ENCODE measurements at regions not wholly inside any gene's neighbourhood (a gene's known extent, or its start where the extent isn't known, plus 50 kb on each side); places are given as distances from the start of the nearest gene placed in this dataset.

GRCh38 chr10:117723343-117723742, 180.8 kb downstream of the EMX2 start:
- DNase-seq (no peak), ATAC-seq (ENCODE audit: low read depth) (no peak)
- POLR2A ChIA-PET: no interaction called here
- no peak overlapping the region for H3K27ac Mint-ChIP-seq
- peaks cover 4% of the 10 kb centered on the region for H3K27me3 Mint-ChIP-seq
- no peaks in the 10 kb centered on the region for H3K9me3 Mint-ChIP-seq
- no peaks in the 10 kb centered on the region for H3K36me3 Mint-ChIP-seq
- no peaks in the 10 kb centered on the region for H3K4me1 Mint-ChIP-seq
- H3K4me3 Mint-ChIP-seq: no peak overlapping the region

DNA sequence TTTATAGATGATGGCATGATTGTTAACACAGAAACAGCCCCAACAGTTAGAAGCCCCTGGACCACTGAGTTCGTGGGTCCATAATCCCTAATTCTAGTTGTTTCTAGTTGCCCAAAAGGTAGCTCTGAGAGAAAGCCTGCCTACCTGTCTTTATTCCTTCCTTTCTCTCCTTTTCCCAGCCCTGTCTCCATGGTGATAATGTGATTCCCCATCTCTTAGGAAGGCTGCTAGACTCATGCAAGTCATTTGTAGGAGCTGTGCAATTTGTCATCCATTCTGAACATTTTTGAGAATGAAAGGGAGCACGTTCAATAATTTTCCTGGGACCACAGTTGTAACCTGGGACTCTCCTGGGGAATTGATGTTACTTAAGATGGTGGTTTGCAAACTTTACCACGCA, 183.4 kb downstream of the EMX2 start:
- no peak overlapping the region for H3K27ac Mint-ChIP-seq
- H3K27me3 Mint-ChIP-seq: peaks cover 4% of the 10 kb centered on the region
- H3K4me1 Mint-ChIP-seq: no peaks in the 10 kb centered on the region
- no peaks in the 10 kb centered on the region for H3K9me3 Mint-ChIP-seq
- POLR2A ChIA-PET: no interaction called here
- DNase-seq: no peak
- no peaks in the 10 kb centered on the region for H3K36me3 Mint-ChIP-seq
- ATAC-seq (ENCODE audit: low read depth): no peak
- H3K4me3 Mint-ChIP-seq: no peak overlapping the region

- Mint-ChIP-seq H3K27ac (no peak overlapping the region), H3K4me3 (no peak overlapping the region), H3K9me3 (no peaks in the 10 kb centered on the region), H3K27me3 (peaks cover 5% of the 10 kb centered on the region), H3K4me1 (no peaks in the 10 kb centered on the region), H3K36me3 (no peaks in the 10 kb centered on the region)
- ATAC-seq (ENCODE audit: low read depth) (no peak), DNase-seq (no peak)
- POLR2A ChIA-PET: no interaction called here
Measured at GRCh38 chr10:117726596-117727295, 184.2 kb downstream of the EMX2 start.

- no peak overlapping the region for H3K4me3 Mint-ChIP-seq
- no peaks in the 10 kb centered on the region for H3K9me3 Mint-ChIP-seq
- POLR2A ChIA-PET: no interaction called here
- H3K27ac Mint-ChIP-seq: no peak overlapping the region
- no peaks in the 10 kb centered on the region for H3K36me3 Mint-ChIP-seq
- no peaks in the 10 kb centered on the region for H3K4me1 Mint-ChIP-seq
- H3K27me3 Mint-ChIP-seq: peaks cover 12% of the 10 kb centered on the region
- DNase-seq (no peak), ATAC-seq (ENCODE audit: low read depth) (no peak)
Measured at GRCh38 chr10:117727421-117727820, 184.9 kb downstream of the EMX2 start.

DNA sequence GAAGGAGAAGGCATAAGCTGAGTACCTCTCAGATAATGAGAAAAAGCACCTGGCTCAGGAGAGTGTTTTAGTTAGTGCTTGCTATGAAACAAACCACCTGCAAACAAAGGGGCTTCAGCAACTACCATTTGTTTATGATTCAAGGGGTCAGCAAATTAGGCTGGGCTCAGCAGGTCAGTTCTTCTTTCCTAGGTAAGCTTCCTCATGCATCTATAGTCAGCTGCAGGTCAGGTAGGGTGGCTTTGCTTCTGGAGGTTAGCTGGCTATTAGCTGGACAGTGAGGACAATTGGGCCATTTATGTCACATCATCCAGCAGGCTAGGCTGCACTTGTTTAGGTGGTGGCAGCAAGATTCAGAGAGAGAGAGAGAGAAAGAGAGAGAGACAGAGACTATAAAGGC, 185.5 kb downstream of the EMX2 start:
- Mint-ChIP-seq H3K4me1 (no peaks in the 10 kb centered on the region), H3K9me3 (no peaks in the 10 kb centered on the region), H3K36me3 (no peaks in the 10 kb centered on the region), H3K27ac (no peak overlapping the region), H3K4me3 (no peak overlapping the region), H3K27me3 (peaks cover 19% of the 10 kb centered on the region)
- POLR2A ChIA-PET: no interaction called here
- DNase-seq (no peak), ATAC-seq (ENCODE audit: low read depth) (no peak)

DNA sequence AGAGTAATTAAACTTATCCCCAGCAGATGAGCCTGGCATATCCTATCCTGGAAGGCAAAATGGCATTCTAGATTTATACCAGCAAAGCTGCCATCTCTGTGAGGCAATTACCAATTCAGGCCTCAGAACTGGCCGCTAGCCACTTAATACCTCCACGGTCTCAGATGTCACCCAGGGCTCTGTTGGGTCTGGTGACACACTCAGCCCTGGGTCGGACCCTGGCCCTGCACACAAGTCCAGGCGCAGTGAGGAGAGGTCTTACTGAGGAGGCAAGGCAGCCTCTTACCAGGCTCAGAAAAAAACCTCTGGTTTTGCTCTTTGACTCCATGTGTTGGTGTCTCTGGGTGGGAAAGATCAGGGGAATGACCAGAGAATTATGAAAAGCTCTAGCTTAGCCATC, 186.6 kb downstream of the EMX2 start:
- H3K27me3 Mint-ChIP-seq: peaks cover 26% of the 10 kb centered on the region
- ATAC-seq (ENCODE audit: low read depth) (no peak), DNase-seq (no peak)
- no peaks in the 10 kb centered on the region for H3K4me1 Mint-ChIP-seq
- H3K4me3 Mint-ChIP-seq: no peak overlapping the region
- POLR2A ChIA-PET: no interaction called here
- H3K27ac Mint-ChIP-seq: no peak overlapping the region
- peaks cover 1% of the 10 kb centered on the region for H3K36me3 Mint-ChIP-seq
- H3K9me3 Mint-ChIP-seq: no peaks in the 10 kb centered on the region

- Mint-ChIP-seq H3K4me3 (no peak overlapping the region), H3K27ac (no peak overlapping the region), H3K9me3 (no peaks in the 10 kb centered on the region), H3K27me3 (peaks cover 43% of the 10 kb centered on the region), H3K36me3 (peaks cover 1% of the 10 kb centered on the region), H3K4me1 (no peaks in the 10 kb centered on the region)
- POLR2A ChIA-PET: no interaction called here
- ATAC-seq (ENCODE audit: low read depth): no peak
- no peak for DNase-seq
Measured at GRCh38 chr10:117731121-117731791, 188.7 kb downstream of the EMX2 start.

GRCh38 chr10:117734731-117735405, 192.3 kb downstream of the EMX2 start:
- no peaks in the 10 kb centered on the region for H3K9me3 Mint-ChIP-seq
- POLR2A ChIA-PET: no interaction called here
- no peaks in the 10 kb centered on the region for H3K4me1 Mint-ChIP-seq
- peaks cover 1% of the 10 kb centered on the region for H3K36me3 Mint-ChIP-seq
- no peak for DNase-seq
- peaks cover 51% of the 10 kb centered on the region for H3K27me3 Mint-ChIP-seq
- no peak overlapping the region for H3K27ac Mint-ChIP-seq
- H3K4me3 Mint-ChIP-seq: no peak overlapping the region
- ATAC-seq (ENCODE audit: low read depth): no peak

DNA sequence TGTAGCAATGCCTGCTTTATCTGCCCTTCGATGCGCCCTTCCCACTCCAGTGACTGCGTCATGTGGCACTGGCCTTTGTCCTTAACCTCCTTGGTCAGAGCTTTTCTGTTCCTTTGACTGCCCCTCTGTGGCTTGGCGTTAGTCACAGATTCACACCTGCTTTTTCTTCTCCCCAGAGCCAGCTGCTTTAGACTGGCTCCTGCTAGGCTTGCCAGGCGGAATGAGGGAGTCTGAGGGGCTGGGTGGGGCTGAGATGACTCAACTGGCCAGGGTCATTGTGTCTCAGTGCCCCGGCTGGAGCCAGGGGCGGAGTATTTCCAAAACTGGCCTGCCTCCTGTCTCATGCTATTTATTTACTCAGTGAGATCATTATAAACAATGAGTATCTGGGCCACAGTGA, 194.1 kb downstream of the EMX2 start:
- H3K9me3 Mint-ChIP-seq: no peaks in the 10 kb centered on the region
- no peaks in the 10 kb centered on the region for H3K4me1 Mint-ChIP-seq
- DNase-seq (no peak), ATAC-seq (ENCODE audit: low read depth) (no peak)
- H3K27me3 Mint-ChIP-seq: peaks cover 49% of the 10 kb centered on the region
- no peak overlapping the region for H3K4me3 Mint-ChIP-seq
- POLR2A ChIA-PET: no interaction called here
- H3K27ac Mint-ChIP-seq: no peak overlapping the region
- peaks cover 1% of the 10 kb centered on the region for H3K36me3 Mint-ChIP-seq

- POLR2A ChIA-PET: no interaction called here
- ATAC-seq (ENCODE audit: low read depth) (no peak), DNase-seq (no peak)
- Mint-ChIP-seq H3K4me1 (no peaks in the 10 kb centered on the region), H3K27ac (no peak overlapping the region), H3K36me3 (no peaks in the 10 kb centered on the region), H3K27me3 (peaks cover 22% of the 10 kb centered on the region), H3K4me3 (no peak overlapping the region), H3K9me3 (no peaks in the 10 kb centered on the region)
Measured at GRCh38 chr10:117740088-117740487, 197.5 kb downstream of the EMX2 start.

DNA sequence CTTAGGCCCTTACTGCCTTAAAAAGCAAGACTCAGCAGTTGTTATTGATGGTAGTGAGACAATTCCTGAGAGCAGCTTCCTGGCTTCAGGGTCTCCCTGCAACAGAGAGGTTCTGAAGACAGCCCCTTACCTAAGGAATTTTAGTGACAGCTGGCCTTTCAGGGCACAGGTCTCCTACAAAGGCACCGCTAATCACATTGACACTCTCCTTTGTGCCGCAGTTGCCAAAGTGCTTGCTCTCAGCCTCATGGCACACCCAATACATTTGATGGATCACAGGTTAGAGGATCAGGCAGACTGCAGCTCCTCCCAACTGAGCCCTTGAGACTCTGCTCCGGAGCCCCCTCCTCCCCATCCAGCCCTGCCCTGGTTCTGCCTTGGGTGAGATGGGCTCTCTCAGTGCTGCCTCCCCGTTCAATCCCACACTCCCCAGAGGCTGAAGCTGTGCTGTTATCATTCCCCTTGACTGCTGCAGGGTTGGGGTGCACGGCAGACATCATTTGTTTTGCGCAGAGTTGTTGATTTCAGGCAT, 198.2 kb downstream of the EMX2 start:
- POLR2A ChIA-PET: no interaction called here
- Mint-ChIP-seq H3K9me3 (no peaks in the 10 kb centered on the region), H3K4me1 (no peaks in the 10 kb centered on the region), H3K27ac (no peak overlapping the region), H3K4me3 (no peak overlapping the region), H3K27me3 (peaks cover 16% of the 10 kb centered on the region), H3K36me3 (no peaks in the 10 kb centered on the region)
- ATAC-seq (ENCODE audit: low read depth) (no peak), DNase-seq (no peak)

DNA sequence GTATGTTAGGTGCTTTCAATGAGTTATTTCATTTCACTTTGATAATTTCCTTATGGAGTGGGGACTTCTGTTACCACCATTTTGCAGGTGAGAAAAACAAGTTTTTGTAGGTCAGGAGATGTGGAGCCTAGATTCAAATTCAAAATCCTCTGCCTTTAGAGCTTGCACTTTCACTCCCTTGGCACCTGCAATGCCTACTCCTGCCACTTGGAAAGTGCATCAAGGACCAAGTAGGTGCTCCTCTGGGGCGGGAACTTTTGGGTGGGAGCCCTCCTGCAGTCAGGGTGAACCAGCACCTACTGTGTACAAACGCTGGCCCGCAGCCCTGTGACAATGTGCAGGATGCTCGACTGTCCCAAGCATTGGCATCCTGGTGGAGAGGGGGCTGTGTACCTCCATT, 199.0 kb downstream of the EMX2 start:
- peaks cover 8% of the 10 kb centered on the region for H3K27me3 Mint-ChIP-seq

DNA sequence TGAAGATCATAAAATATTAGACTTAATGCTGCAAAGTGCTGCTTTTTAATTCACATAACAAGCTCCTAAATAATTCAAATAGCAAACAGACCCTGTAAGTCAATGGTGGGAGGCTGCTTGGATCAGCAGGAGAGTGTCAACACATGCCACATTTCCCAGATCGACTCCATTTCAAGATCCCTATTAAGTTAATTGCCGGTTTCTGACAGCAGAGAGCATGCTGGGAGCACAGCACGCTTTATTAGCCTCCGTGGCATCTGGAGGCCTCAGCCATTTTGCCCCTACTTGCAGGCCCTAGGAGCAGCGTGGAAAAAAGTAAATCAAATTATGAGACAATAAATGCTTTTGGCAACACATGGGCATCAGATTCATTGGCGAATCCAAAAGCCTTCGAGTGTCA, 201.0 kb downstream of the EMX2 start:
- Mint-ChIP-seq H3K4me3 (no peak overlapping the region), H3K36me3 (no peaks in the 10 kb centered on the region), H3K9me3 (no peaks in the 10 kb centered on the region), H3K27me3 (peaks cover 3% of the 10 kb centered on the region), H3K4me1 (no peaks in the 10 kb centered on the region), H3K27ac (no peak overlapping the region)
- ATAC-seq (ENCODE audit: low read depth) (no peak), DNase-seq (no peak)
- POLR2A ChIA-PET: no interaction called here

More for the DNA sequence above, 199.0 kb downstream of the EMX2 start:
- ATAC-seq (ENCODE audit: low read depth) (no peak), DNase-seq (no peak)
- H3K36me3 Mint-ChIP-seq: no peaks in the 10 kb centered on the region
- H3K27ac Mint-ChIP-seq: no peak overlapping the region
- H3K4me3 Mint-ChIP-seq: no peak overlapping the region
- POLR2A ChIA-PET: no interaction called here
- no peaks in the 10 kb centered on the region for H3K4me1 Mint-ChIP-seq
- H3K9me3 Mint-ChIP-seq: no peaks in the 10 kb centered on the region

GRCh38 chr10:117745301-117745700, 202.8 kb downstream of the EMX2 start:
- no peak for DNase-seq
- Mint-ChIP-seq H3K27me3 (peaks cover 3% of the 10 kb centered on the region), H3K27ac (no peak overlapping the region), H3K36me3 (no peaks in the 10 kb centered on the region), H3K4me3 (no peak overlapping the region), H3K4me1 (no peaks in the 10 kb centered on the region), H3K9me3 (no peaks in the 10 kb centered on the region)
- POLR2A ChIA-PET: no interaction called here
- ATAC-seq (ENCODE audit: low read depth): no peak

Measured in activated naive CD8-positive, alpha-beta T cell treated with anti-CD3 and anti-CD28 coated beads, Interleukin-2, amount 10 ng/mL, durations not matched to agents 7 days and 5 days (primary cell).